DND-41 (cell line): ENCODE measurements at regions not wholly inside any gene's neighbourhood (a gene's known extent, or its start where the extent isn't known, plus 50 kb on each side); places are given as distances from the start of the nearest gene placed in this dataset.

Source experiments
- ATAC-seq: fragments of 200-7000 bp; cut with Tn5 transposase; 3 replicates; pipeline ENCODE4 v1.9.1; 2021; ENCODE audit warnings: low read depth; ENCODE audit not compliant: insufficient read depth
- DNase-seq: peaks from one replicate; pipeline ENCODE4 v3.0.0-alpha.2; 2020
- H2AFZ ChIP-seq: 2 replicates; pipeline ENCODE4 v1.6.0; 2012; ENCODE audit warnings: low read depth, low read length
- H3K27ac ChIP-seq: 2 replicates; pipeline ENCODE4 v1.5.1; 2012; ENCODE audit warnings: low read length, inconsistent platforms
- H3K27me3 ChIP-seq: fragments of 200-600 bp; sonication (generic); 2 replicates; pipeline ENCODE4 v1.6.0; 2012; ENCODE audit warnings: low read length, mild to moderate bottlenecking, inconsistent platforms; ENCODE audit not compliant: insufficient read depth, poor library complexity
- H3K36me3 ChIP-seq: 2 replicates; pipeline ENCODE4 v1.5.1; 2012; ENCODE audit warnings: low read length, inconsistent platforms; ENCODE audit not compliant: insufficient read depth
- H3K4me1 ChIP-seq: 2 replicates; pipeline ENCODE4 v1.5.1; 2012; ENCODE audit warnings: mild to moderate bottlenecking, low read length; ENCODE audit not compliant: insufficient read depth
- H3K4me2 ChIP-seq: 2 replicates; pipeline ENCODE4 v1.6.0; 2012; ENCODE audit warnings: mild to moderate bottlenecking, moderate library complexity, low read length, inconsistent platforms; ENCODE audit not compliant: insufficient read depth
- H3K4me3 ChIP-seq, 2 experiments: fragments of 200-600 bp in 1 of 2; shearing (Covaris generic) in 1 of 2; 2 replicates each; pipeline ENCODE4 v1.5.1; 2012 to 2016; ENCODE audit warnings: inconsistent platforms in 2 of 2, low read length in 2 of 2, mild to moderate bottlenecking in 2 of 2, low read depth in 1 of 2, moderate library complexity in 1 of 2
- H3K79me2 ChIP-seq: 2 replicates; pipeline ENCODE4 v1.6.0; 2012; ENCODE audit warnings: low read length, inconsistent platforms; ENCODE audit not compliant: insufficient read depth
- H3K9ac ChIP-seq: 2 replicates; pipeline ENCODE4 v1.6.0; 2012; ENCODE audit warnings: low read depth, mild to moderate bottlenecking, inconsistent platforms, low read length, moderate library complexity
- H3K9me3 ChIP-seq: 2 replicates; pipeline ENCODE4 v1.5.1; 2012; ENCODE audit warnings: low read length, moderate library complexity, mild to moderate bottlenecking, inconsistent platforms; ENCODE audit not compliant: insufficient read depth, severe bottlenecking
- H4K20me1 ChIP-seq: 2 replicates; pipeline ENCODE4 v1.6.0; 2012; ENCODE audit warnings: low read length; ENCODE audit not compliant: insufficient read depth
- CTCF ChIP-seq: IDR thresholded peaks from 2 replicates; pipeline ENCODE4 v1.5.1; 2012; ENCODE audit warnings: borderline replicate concordance, low read length, moderate library complexity, mild to moderate bottlenecking; ENCODE audit not compliant: poor library complexity, severe bottlenecking; ENCODE audit errors: extremely low read depth
- EZH2 ChIP-seq: IDR thresholded peaks from 3 replicates; pipeline ENCODE4 v1.6.1; 2012; ENCODE audit warnings: borderline replicate concordance, low read depth, mild to moderate bottlenecking, moderate library complexity, low read length, inconsistent platforms; ENCODE audit not compliant: severe bottlenecking

DNA sequence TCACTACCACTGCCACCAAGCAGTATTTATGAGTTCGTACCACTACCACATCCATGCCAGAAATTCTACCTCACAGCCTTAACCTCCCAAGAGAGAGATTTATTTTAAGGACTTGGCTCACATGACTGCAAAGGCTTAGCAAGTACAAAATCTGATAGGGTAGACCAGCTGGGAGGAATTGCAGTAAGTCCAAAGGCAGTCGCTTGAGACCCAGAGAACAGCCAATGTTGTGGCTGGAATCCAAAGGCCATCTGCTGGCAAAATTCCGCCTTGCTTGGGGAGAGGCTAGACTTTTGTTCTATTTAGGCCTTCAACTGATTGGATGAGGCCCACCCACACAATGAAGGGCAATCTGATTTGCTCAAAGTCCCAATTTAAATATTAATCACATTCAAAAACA is 101.4 kb upstream of the STT3B start:
- ATAC-seq, result no peak
- no peak overlapping the region for H3K4me3 ChIP-seq
- no peaks in the 10 kb centered on the region for H4K20me1 ChIP-seq
- H3K9me3 ChIP-seq, result peaks cover under 1% of the 10 kb centered on the region
- H3K4me1 ChIP-seq, result no peaks in the 10 kb centered on the region
- no peaks in the 10 kb centered on the region for H3K27me3 ChIP-seq
- H3K4me2 ChIP-seq, result no peak overlapping the region
- H3K9ac ChIP-seq, result no peak overlapping the region
- H3K79me2 ChIP-seq, result no peaks in the 10 kb centered on the region
- no peak overlapping the region for H2AFZ ChIP-seq
- no peak for TF ChIP-seq EZH2
- no peak for TF ChIP-seq CTCF
- no peak overlapping the region for H3K27ac ChIP-seq
- H3K36me3 ChIP-seq, result no peaks in the 10 kb centered on the region
- no peak for DNase-seq

- H3K4me3 ChIP-seq, result no peak overlapping the region
- no peak for ATAC-seq
These were observed 99.6 kb upstream of the STT3B start for GRCh38 chr3:31432897-31433678.

DNA sequence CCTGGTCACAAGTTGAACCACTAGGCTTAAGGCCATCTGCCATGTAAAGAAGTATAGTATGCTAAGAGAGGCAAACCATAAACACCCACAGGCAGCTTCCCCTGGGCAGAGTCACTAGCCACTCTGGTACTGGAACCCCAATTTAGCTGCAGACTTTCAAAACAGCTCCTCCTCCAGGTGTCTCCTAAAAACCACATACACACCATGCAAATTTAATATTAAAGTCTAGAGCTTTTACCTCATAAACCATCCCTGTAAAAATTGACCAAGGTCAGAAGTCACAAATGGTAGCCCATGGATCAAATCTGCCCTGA is 99.1 kb upstream of the STT3B start:
- Histone ChIP-seq H3K27ac (no peak overlapping the region), H3K4me3 (no peak overlapping the region), H3K4me2 (no peak overlapping the region), H4K20me1 (no peaks in the 10 kb centered on the region), H3K9me3 (peaks cover 15% of the 10 kb centered on the region), H2AFZ (no peak overlapping the region), H3K36me3 (no peaks in the 10 kb centered on the region), H3K27me3 (no peaks in the 10 kb centered on the region), H3K4me1 (no peaks in the 10 kb centered on the region), H3K9ac (no peak overlapping the region), H3K79me2 (no peaks in the 10 kb centered on the region)
- TF ChIP-seq CTCF, result no peak
- no peak for TF ChIP-seq EZH2
- ATAC-seq, result no peak
- no peak for DNase-seq

More at GRCh38 chr3:31432897-31433678, 99.6 kb upstream of the STT3B start:
- Histone ChIP-seq H3K79me2 (no peaks in the 10 kb centered on the region), H3K27ac (no peak overlapping the region), H3K27me3 (no peaks in the 10 kb centered on the region), H3K9me3 (peaks cover 15% of the 10 kb centered on the region), H3K4me2 (no peak overlapping the region), H3K36me3 (no peaks in the 10 kb centered on the region), H3K9ac (no peak overlapping the region), H3K4me1 (no peaks in the 10 kb centered on the region), H2AFZ (no peak overlapping the region), H4K20me1 (no peaks in the 10 kb centered on the region)
- DNase-seq, result no peak
- TF ChIP-seq CTCF (no peak), EZH2 (no peak)
